GM18858 (cell line): ENCODE measurements at regions not wholly inside any gene's neighbourhood (a gene's known extent, or its start where the extent isn't known, plus 50 kb on each side); places are given as distances from the start of the nearest gene placed in this dataset.

ENCODE experiments used
- ATAC-seq: cut with Tn5 transposase; IDR thresholded peaks from one replicate; pipeline ENCODE4 v1.9.1; 2021; ENCODE audit not compliant: unreplicated experiment

GRCh38 chr4:121227341-121227792 is 63.2 kb upstream of the TNIP3 start:
- ATAC-seq, result peak; percentile 77

GRCh38 chr4:121226362-121226761 is 62.2 kb upstream of the TNIP3 start:
- ATAC-seq, result no peak

DNA sequence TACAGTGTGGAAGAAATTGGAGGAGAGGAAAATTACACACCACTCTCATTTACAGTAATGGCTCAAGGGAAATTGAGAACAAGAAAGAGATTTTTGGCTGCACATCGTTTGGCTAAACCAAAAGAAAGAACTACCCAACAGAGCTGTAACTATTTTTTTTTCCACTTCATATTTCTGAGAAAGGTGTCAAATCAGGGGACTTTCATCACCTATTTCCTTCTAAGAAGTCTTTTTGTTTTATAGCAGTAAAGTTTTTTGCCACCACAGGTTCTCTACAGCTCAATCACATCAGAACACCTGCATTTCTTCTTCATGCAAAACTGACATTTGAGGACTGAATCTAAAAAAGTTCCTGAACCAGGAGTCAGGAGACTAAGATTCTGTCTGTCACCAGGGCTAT is 57.5 kb upstream of the TNIP3 start:
- ATAC-seq, result no peak

DNA sequence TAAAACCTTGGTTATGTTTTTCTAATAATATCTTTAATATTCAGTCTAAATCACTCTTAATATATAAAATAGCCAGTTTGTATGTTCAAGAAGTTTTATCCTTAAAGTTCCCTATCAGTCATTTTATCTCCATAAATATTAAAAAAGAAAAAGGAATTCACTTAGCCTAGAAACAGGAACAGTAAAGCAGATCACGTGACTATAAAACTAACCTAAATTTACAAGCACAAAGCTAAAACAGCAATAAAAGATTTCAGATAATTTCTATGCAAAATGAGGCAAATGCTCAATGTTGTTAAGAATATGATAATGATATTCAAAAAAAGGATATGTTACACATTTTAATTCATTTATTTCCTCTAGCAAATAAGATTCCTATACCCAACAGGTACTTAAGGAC is 57.1 kb upstream of the TNIP3 start:
- no peak for ATAC-seq

- no peak for ATAC-seq
Observed at GRCh38 chr4:121220698-121221097, 56.6 kb upstream of the TNIP3 start.

GRCh38 chr4:121219227-121219626 is 55.1 kb upstream of the TNIP3 start:
- ATAC-seq, result no peak

- ATAC-seq, result no peak
Observed at GRCh38 chr4:121217351-121217750, 53.2 kb upstream of the TNIP3 start.

DNA sequence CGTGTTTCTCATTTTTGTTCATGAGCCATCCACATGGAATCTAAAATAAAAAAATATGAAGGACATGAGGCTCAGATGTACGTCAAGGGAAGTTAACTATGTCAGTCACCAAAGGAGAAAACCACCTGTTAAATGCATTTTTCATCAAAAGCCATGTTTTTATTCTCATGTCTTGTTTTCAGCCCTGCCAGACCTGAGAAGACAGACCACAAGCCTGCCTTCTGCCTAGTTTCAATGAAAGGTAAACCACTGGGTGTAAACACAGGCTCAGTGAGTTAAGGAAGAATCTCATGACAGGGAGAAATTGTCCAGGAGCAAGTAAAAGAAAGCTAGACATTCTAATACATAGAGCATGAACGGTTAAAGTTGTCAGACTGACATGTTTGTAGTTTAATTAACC is 52.3 kb upstream of the TNIP3 start:
- no peak for ATAC-seq

- ATAC-seq, result no peak
Observed at GRCh38 chr4:121213940-121214339, 49.8 kb upstream of the TNIP3 start.
